ENCODE measurements at regions not wholly inside any gene's neighbourhood (a gene's known extent, or its start where the extent isn't known, plus 50 kb on each side); places are given as distances from the start of the nearest gene placed in this dataset.
"Not testable (repeated sequence)": the region's sequence is repeated elsewhere in the genome, so short reads cannot be mapped to it uniquely, and the experiment has no call there.

DNA sequence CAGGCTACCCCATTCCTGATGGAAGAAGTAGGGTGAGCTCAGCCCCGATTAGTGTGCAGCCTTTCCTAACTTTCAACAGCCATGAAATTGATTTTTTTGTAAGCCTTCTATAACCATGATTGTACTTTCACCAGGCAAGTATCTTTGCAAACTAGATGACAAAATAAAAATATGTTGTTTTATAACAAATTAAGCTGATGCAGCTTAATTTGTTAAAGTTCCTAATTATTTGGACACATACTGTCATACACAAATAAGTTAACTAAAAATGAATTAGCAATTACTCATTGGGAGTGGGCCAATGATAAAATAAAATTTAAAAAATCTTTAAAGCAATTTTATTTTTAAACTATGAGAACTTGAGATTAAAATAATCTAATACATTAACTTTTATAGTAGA, 113.1 kb upstream of the FANCL start:
- no peak for DNase-seq

DNA sequence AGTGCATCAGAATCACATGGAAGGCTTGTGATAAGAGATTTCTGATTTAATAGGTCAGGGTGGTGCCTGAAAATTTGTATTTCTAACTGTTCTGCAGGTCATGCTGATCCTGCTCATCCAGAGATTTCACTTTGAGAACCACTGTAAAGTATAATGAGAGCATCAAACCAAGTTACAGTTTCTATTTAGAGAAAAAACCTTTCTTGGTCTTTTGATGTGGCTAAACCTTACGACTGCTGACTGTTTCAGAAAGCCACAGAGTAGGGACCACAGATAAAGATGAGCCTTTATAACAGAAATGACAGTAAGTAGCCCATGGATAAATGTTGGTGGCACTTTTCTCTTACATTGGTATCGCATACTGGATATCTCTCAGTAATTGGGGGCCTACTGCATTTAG, 109.4 kb upstream of the FANCL start:
- DNase-seq, result no peak

DNA sequence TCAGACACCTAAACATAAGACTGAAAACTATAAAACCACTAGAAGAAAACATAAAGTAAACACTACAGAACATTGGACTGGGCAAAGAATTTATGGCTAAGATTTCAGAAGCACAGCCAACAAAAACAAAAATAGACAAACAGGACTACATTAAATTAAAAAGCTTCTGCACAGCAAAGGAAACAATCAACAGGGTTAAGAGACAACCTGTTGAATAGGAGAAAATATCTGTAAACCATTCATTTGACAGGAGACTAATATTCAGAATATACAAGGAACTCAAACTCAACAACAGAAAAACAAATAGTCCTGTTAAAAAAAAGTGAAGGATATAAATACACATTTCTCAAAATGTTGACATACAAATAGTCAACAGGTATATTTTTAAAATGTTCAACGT, 106.7 kb upstream of the FANCL start:
- DNase-seq, result no peak

- no peak for DNase-seq
Observed at GRCh38 chr2:58341047-58341446, 99.9 kb upstream of the FANCL start.

GRCh38 chr2:58339548-58340243, 98.6 kb upstream of the FANCL start:
- DNase-seq, result no peak

DNA sequence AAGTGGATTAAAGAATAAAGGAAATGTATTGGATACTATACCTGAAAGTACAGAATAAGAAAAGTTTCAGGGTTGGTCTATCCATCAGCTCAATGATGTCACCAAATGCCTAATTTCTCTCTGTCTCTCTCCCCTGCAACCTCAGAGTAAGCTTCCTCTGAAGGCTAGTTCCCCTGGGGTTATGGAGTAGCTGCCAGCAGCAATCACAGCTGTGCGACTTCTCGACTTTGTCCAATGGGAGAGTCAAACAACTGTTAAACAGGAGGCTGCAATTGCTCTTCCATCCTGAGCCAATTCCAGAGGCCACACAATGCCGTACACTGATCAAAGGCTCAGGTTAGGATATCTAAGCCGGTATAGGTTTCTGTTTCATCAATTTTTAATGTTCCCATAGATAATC, 95.3 kb upstream of the FANCL start:
- DNase-seq, result no peak

GRCh38 chr2:58334414-58334813, 93.3 kb upstream of the FANCL start:
- no peak for DNase-seq

- DNase-seq, result not testable (repeated sequence)
Observed at GRCh38 chr2:58325296-58325895, 84.3 kb upstream of the FANCL start.

- no peak for DNase-seq
Observed at GRCh38 chr2:58319481-58319880, 78.4 kb upstream of the FANCL start.

GRCh38 chr2:58318949-58319348, 77.8 kb upstream of the FANCL start:
- not testable (repeated sequence) for DNase-seq

- DNase-seq, result no peak
Observed at GRCh38 chr2:58313926-58314325, 72.8 kb upstream of the FANCL start.

DNA sequence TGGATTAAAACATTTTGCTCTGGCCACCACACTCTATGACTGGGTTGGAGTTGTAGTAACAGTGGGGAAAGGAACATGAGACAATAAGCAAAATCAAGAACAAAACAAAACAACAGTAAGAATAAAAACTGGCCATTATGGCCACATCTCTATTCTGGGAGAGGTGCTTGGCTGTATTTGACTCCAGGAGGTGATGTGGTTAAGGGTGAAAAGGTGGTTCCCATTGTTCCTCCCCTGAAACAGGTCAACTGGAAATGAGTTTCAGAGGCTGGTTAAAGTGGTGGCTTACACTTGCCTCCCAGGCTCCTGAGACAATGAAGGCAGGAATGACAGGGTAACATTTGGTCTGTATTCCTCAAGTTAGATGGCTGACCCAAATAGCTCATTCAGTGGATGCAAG, 67.3 kb upstream of the FANCL start:
- no peak for DNase-seq

GRCh38 chr2:58304843-58305242, 63.7 kb upstream of the FANCL start:
- no peak for DNase-seq

DNA sequence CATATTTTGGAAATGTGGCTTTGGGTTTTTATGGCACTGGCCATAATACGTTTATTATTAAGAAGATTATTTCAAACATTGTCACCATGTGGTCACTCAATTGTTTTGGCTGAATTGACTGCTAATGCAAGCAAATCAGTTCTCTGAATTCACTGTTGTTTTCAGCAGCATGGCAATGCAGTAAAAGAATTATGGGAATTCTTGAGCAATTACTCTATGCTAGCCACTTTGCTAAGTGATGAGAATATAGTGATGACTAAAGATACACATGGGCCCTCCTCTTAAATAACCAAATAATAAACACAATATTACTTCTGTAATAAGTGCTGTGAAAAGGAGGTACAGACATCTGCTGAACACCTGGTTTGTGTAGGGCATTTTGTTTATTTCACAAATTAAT, 58.0 kb upstream of the FANCL start:
- no peak for DNase-seq

DNA sequence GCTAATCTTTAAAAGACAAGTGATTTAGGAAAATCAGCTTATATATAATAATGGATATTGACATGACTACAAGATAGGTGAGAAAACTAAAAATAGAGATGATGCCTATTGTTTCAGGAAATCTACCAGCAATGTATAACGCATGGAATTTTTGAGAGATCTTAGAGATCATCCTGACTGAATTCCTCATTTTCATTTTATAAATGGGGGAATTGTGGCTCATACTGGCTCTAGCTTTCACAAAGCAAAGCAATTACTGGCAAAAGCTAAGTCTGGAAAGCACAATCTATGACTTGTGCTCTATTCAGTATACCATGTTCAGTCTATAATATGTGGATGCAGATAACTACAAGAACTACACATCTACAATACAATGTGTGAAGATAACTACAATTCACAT, 51.9 kb upstream of the FANCL start:
- DNase-seq, result no peak

GRCh38 chr2:58291726-58292438, 50.8 kb upstream of the FANCL start:
- peak; percentile 63 for DNase-seq
